SK-N-SH (cell line): ENCODE measurements at regions not wholly inside any gene's neighbourhood (a gene's known extent, or its start where the extent isn't known, plus 50 kb on each side); places are given as distances from the start of the nearest gene placed in this dataset.

Experiments
- CTCF ChIA-PET: fragments of 300-600, 350-600 bp; formaldehyde crosslinking; extraction: SDS; loops from one replicate; lab custom pipeline; 2021; lab: Yijun Ruan, JAX
- POLR2A ChIA-PET: fragments of 350-600 bp; sonication (Branson Sonifier 250); formaldehyde crosslinking; extraction: SDS; loops from one replicate; lab custom pipeline; 2020; ENCODE audit warnings: antibody characterized with exemption, inconsistent platforms; lab: Yijun Ruan, JAX
- DNase-seq: peaks from one replicate; pipeline ENCODE4 v3.0.0; 2012
- H2AFZ ChIP-seq: fragments of 200-600 bp; sonication (generic); 2 replicates; pipeline ENCODE4 v1.8.1; 2016; ENCODE audit warnings: antibody characterized with exemption, mild to moderate bottlenecking, low read depth
- H3F3A ChIP-seq: fragments of 200-600 bp; sonication (generic); replicated peaks from 2 replicates; pipeline ENCODE3; 2016; ENCODE audit warnings: antibody characterized with exemption, mild to moderate bottlenecking; ENCODE audit not compliant: insufficient read depth
- H3K27ac ChIP-seq, 2 experiments: fragments of 200-500 bp in 1 of 2; fragments of 200-600 bp in 1 of 2; sonication (Bioruptor generic) in 1 of 2; sonication (generic), shearing (Covaris generic) in 1 of 2; 2 replicates each; pipeline versions ENCODE4 v1.5.1 to v1.6.1; 2014 to 2016; ENCODE audit warnings: low read depth in 2 of 2, inconsistent platforms in 1 of 2, low read length in 1 of 2, mild to moderate bottlenecking in 1 of 2, mixed read lengths in 1 of 2
- H3K27me3 ChIP-seq: fragments of 200-600 bp; sonication (generic), shearing (Covaris generic); 2 replicates; pipeline ENCODE4 v1.6.1; 2016; ENCODE audit warnings: mixed run types; ENCODE audit not compliant: insufficient read depth
- H3K36me3 ChIP-seq, 2 experiments: fragments of 200-500 bp in 1 of 2; fragments of 200-600 bp in 1 of 2; sonication (Bioruptor generic) in 1 of 2; sonication (generic) in 1 of 2; replicated peaks in 1 of 2; 2 replicates each; pipeline versions ENCODE3 to v1.5.1; 2014 to 2016; ENCODE audit warnings: low read length in 1 of 2, mild to moderate bottlenecking in 1 of 2; ENCODE audit not compliant: insufficient read depth in 2 of 2, control insufficient read depth in 1 of 2
- H3K4me1 ChIP-seq, 2 experiments: fragments of 200-500 bp in 1 of 2; fragments of 200-600 bp in 1 of 2; sonication (Bioruptor generic) in 1 of 2; sonication (generic), shearing (Covaris generic) in 1 of 2; 2 replicates each; pipeline versions ENCODE4 v1.5.1 to v1.6.1; 2014 to 2016; ENCODE audit warnings: low read depth in 1 of 2, low read length in 1 of 2, mixed run types in 1 of 2; ENCODE audit not compliant: insufficient read depth in 2 of 2, control insufficient read depth in 1 of 2
- H3K4me2 ChIP-seq: fragments of 200-600 bp; sonication (generic), shearing (Covaris generic); 2 replicates; pipeline ENCODE4 v1.6.1; 2017; ENCODE audit warnings: mixed run types
- H3K4me3 ChIP-seq, 2 experiments: fragments of 200-500 bp in 1 of 2; fragments of 200-600 bp in 1 of 2; sonication (Bioruptor generic) in 1 of 2; sonication (generic), shearing (Covaris generic) in 1 of 2; 2 replicates each; pipeline versions ENCODE4 v1.5.1 to v1.8.1; 2014 to 2016; ENCODE audit warnings: low read depth in 2 of 2, inconsistent platforms in 1 of 2, low read length in 1 of 2, mild to moderate bottlenecking in 1 of 2, mixed read lengths in 1 of 2, moderate library complexity in 1 of 2
- H3K79me2 ChIP-seq: fragments of 200-600 bp; sonication (generic); 2 replicates; pipeline ENCODE4 v1.8.1; 2017; ENCODE audit warnings: mild to moderate bottlenecking; ENCODE audit not compliant: insufficient read depth
- H3K9ac ChIP-seq: fragments of 200-600 bp; sonication (generic); 2 replicates; pipeline ENCODE4 v1.6.1; 2017; ENCODE audit warnings: mixed run types
- H3K9me2 ChIP-seq: fragments of 200-600 bp; sonication (generic); 2 replicates; pipeline ENCODE4 v1.6.1; 2017; ENCODE audit warnings: mixed run types
- H3K9me3 ChIP-seq: fragments of 200-600 bp; sonication (generic); 2 replicates; pipeline ENCODE4 v1.6.1; 2017; ENCODE audit warnings: mixed run types, mild to moderate bottlenecking, moderate library complexity
- H4K20me1 ChIP-seq: fragments of 200-600 bp; sonication (generic); 2 replicates; pipeline ENCODE4 v1.6.1; 2017; ENCODE audit warnings: mild to moderate bottlenecking, mixed run types; ENCODE audit not compliant: insufficient read depth
- ELF1 ChIP-seq: IDR thresholded peaks from 2 replicates; pipeline ENCODE4 v1.4.0; 2012
- EZH2phosphoT487 ChIP-seq: fragments of 200-600 bp; sonication (generic); IDR thresholded peaks from 2 replicates; pipeline ENCODE4 v1.6.1; 2017; ENCODE audit warnings: low read depth, mixed run types, mild to moderate bottlenecking, antibody characterized with exemption, moderate library complexity, borderline replicate concordance
- FOXM1 ChIP-seq: IDR thresholded peaks from 2 replicates; pipeline ENCODE4 v1.4.0; 2012; ENCODE audit warnings: low read depth, mild to moderate bottlenecking
- GATA2 ChIP-seq: sonication (generic); formaldehyde crosslinking; IDR thresholded peaks from 2 replicates; pipeline ENCODE4 v1.5.0; 2020; ENCODE audit warnings: mild to moderate bottlenecking, missing genetic modification reagents
- MEF2A ChIP-seq: IDR thresholded peaks from 2 replicates; pipeline ENCODE4 v1.4.0; 2012; ENCODE audit warnings: low read depth, borderline replicate concordance
- NFIC ChIP-seq: IDR thresholded peaks from 2 replicates; pipeline ENCODE4 v1.4.0; 2012; ENCODE audit warnings: borderline replicate concordance
- NRF1 ChIP-seq: IDR thresholded peaks from 2 replicates; pipeline ENCODE4 v1.6.1; 2012; ENCODE audit warnings: low read depth, mild to moderate bottlenecking, low read length
- RAD21 ChIP-seq: IDR thresholded peaks from 2 replicates; pipeline ENCODE4 v1.6.1; 2012; ENCODE audit warnings: mild to moderate bottlenecking, low read length
- RFX5 ChIP-seq: IDR thresholded peaks from 2 replicates; pipeline ENCODE4 v1.6.1; 2012; ENCODE audit warnings: mild to moderate bottlenecking, improper control_type of control experiment, low read length
- RXRA ChIP-seq: IDR thresholded peaks from 2 replicates; pipeline ENCODE4 v1.4.0; 2012; ENCODE audit warnings: low read depth, mild to moderate bottlenecking, borderline replicate concordance
- SMC3 ChIP-seq: IDR thresholded peaks from 2 replicates; pipeline ENCODE4 v1.6.1; 2012; ENCODE audit warnings: low read depth, low read length, improper control_type of control experiment
- TCF12 ChIP-seq: IDR thresholded peaks from 2 replicates; pipeline ENCODE4 v1.4.0; 2012
- TEAD4 ChIP-seq: IDR thresholded peaks from 2 replicates; pipeline ENCODE4 v1.4.0; 2012; ENCODE audit warnings: mild to moderate bottlenecking, borderline replicate concordance; ENCODE audit not compliant: insufficient read depth
- USF1 ChIP-seq: IDR thresholded peaks from 2 replicates; pipeline ENCODE4 v1.4.0; 2012; ENCODE audit warnings: low read depth, borderline replicate concordance
- USF2 ChIP-seq: fragments of 150-350 bp; IDR thresholded peaks from 2 replicates; pipeline ENCODE4 v1.6.1; 2017; ENCODE audit warnings: antibody characterized with exemption, low read length, low read depth, borderline replicate concordance
- YY1 ChIP-seq: IDR thresholded peaks from 2 replicates; pipeline ENCODE4 v1.4.0; 2012; ENCODE audit warnings: low read depth, mild to moderate bottlenecking
- ZBTB33 ChIP-seq: IDR thresholded peaks from 2 replicates; pipeline ENCODE4 v1.4.0; 2012; ENCODE audit warnings: low read depth, borderline replicate concordance
- WGBS: methylation state at CpG from one replicate; pipeline ENCODE4 v1.1.6; 2017; ENCODE audit warnings: low lambda C conversion rate; 5-methylcytosine and 5-hydroxymethylcytosine counted together
- TF ChIP-seq, protein P1 (sequence below): IDR thresholded peaks from 2 replicates; pipeline ENCODE4 v1.4.0; 2012; ENCODE audit warnings: low read depth
- TF ChIP-seq, protein P2 (sequence below): IDR thresholded peaks from 2 replicates; pipeline ENCODE4 v1.6.1; 2012; ENCODE audit warnings: mild to moderate bottlenecking, low read depth, low read length, moderate library complexity

DNA sequence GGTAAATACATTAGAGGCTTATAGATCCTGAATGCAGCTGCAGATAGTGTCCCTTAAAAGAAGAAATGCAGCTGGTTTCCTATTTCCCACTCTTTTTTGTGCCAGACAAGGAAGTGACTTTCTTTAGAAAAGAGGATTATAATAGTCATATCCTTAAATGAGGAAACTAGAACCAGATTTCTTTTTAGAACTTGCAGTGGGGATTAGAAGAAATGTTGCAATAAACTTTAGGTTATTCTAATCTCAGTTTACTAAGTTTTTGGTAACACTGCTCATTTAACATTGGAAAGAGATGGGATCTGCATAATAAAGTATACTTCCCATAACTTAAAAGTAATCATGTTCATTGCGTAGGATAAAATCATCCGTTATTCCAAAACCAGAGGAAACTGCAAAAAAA, 101.9 kb downstream of the SLIT2 start:
- no peak for TF ChIP-seq TCF12
- TF ChIP-seq SMC3, result no peak
- TF ChIP-seq TEAD4, result no peak
- TF ChIP-seq ZBTB33, result no peak
- TF ChIP-seq YY1, result no peak
- TF ChIP-seq NFIC, result no peak
- no peak for TF ChIP-seq FOXM1
- TF ChIP-seq RFX5, result no peak
- Histone ChIP-seq H4K20me1 (peaks cover 8% of the 10 kb centered on the region; the same call in 1 of the 2 replicates), H3K27ac (no peak overlapping the region), H3K9me2 (no peaks in the 10 kb centered on the region), H3K4me1 (peaks cover 15 to 23% of the 10 kb centered on the region in 2 experiments), H3K9me3 (no peaks in the 10 kb centered on the region), H3K79me2 (peaks cover 39% of the 10 kb centered on the region), H3K4me3 (no peak overlapping the region), H3K9ac (no peak overlapping the region), H3K36me3 (peaks cover 0 to 14% of the 10 kb centered on the region in 2 experiments), H2AFZ (no peak overlapping the region), H3K4me2 (no peak overlapping the region), H3F3A (no peaks in the 10 kb centered on the region), H3K27me3 (no peaks in the 10 kb centered on the region)
- DNase-seq, result no peak
- POLR2A ChIA-PET, result no interaction called here
- CTCF ChIA-PET, result interaction anchor here (1.2 kb wide), 1 partner anchor 73 kb away, joined by 3 read pairs; no protein-coding TSS in a partner anchor
- 97% methylated on average over 2 of the region's 2 CpGs for WGBS

- CTCF ChIA-PET, result interaction anchor here (1.2 kb wide), 1 partner anchor 72 kb away, joined by 3 read pairs; no protein-coding TSS in a partner anchor
- H3K27ac ChIP-seq, result no peak overlapping the region
- no peak overlapping the region for H3K9ac ChIP-seq
- no peaks in the 10 kb centered on the region for H3K9me3 ChIP-seq
- no peaks in the 10 kb centered on the region for H3K27me3 ChIP-seq
- H4K20me1 ChIP-seq, result peaks cover 8% of the 10 kb centered on the region; the same call in 1 of the 2 replicates
- peaks cover 0 to 14% of the 10 kb centered on the region in 2 experiments for H3K36me3 ChIP-seq
- H3K79me2 ChIP-seq, result peaks cover 34% of the 10 kb centered on the region
- H3K4me3 ChIP-seq, result no peak overlapping the region
- WGBS, result 72% methylated on average over 1 of the region's 1 CpG
- no peaks in the 10 kb centered on the region for H3F3A ChIP-seq
- DNase-seq, result no peak
- no peaks in the 10 kb centered on the region for H3K9me2 ChIP-seq
- peaks cover 15 to 23% of the 10 kb centered on the region in 2 experiments for H3K4me1 ChIP-seq
- no peak overlapping the region for H3K4me2 ChIP-seq
- POLR2A ChIA-PET, result no interaction called here
- H2AFZ ChIP-seq, result no peak overlapping the region
- TF ChIP-seq, protein P1, sequence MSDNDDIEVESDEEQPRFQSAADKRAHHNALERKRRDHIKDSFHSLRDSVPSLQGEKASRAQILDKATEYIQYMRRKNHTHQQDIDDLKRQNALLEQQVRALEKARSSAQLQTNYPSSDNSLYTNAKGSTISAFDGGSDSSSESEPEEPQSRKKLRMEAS, result no peak
- TF ChIP-seq USF2, result no peak
- TF ChIP-seq RXRA, result no peak
- no peak for TF ChIP-seq ELF1
- no peak for TF ChIP-seq RAD21
- TF ChIP-seq FOXM1, result no peak
- TF ChIP-seq MEF2A, result no peak
- no peak for TF ChIP-seq NRF1
- TF ChIP-seq ZBTB33, result no peak
- no peak for TF ChIP-seq TCF12
- TF ChIP-seq USF1, result no peak
- no peak for TF ChIP-seq GATA2
- TF ChIP-seq EZH2phosphoT487, result no peak
- no peak for TF ChIP-seq SMC3
- TF ChIP-seq, protein P2, sequence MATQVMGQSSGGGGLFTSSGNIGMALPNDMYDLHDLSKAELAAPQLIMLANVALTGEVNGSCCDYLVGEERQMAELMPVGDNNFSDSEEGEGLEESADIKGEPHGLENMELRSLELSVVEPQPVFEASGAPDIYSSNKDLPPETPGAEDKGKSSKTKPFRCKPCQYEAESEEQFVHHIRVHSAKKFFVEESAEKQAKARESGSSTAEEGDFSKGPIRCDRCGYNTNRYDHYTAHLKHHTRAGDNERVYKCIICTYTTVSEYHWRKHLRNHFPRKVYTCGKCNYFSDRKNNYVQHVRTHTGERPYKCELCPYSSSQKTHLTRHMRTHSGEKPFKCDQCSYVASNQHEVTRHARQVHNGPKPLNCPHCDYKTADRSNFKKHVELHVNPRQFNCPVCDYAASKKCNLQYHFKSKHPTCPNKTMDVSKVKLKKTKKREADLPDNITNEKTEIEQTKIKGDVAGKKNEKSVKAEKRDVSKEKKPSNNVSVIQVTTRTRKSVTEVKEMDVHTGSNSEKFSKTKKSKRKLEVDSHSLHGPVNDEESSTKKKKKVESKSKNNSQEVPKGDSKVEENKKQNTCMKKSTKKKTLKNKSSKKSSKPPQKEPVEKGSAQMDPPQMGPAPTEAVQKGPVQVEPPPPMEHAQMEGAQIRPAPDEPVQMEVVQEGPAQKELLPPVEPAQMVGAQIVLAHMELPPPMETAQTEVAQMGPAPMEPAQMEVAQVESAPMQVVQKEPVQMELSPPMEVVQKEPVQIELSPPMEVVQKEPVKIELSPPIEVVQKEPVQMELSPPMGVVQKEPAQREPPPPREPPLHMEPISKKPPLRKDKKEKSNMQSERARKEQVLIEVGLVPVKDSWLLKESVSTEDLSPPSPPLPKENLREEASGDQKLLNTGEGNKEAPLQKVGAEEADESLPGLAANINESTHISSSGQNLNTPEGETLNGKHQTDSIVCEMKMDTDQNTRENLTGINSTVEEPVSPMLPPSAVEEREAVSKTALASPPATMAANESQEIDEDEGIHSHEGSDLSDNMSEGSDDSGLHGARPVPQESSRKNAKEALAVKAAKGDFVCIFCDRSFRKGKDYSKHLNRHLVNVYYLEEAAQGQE, result no peak
Measured at GRCh38 chr4:20354120-20354519, 102.4 kb downstream of the SLIT2 start.
